Tibial artery (tissue), 4 donors: ENCODE measurements at regions not wholly inside any gene's neighbourhood (a gene's known extent, or its start where the extent isn't known, plus 50 kb on each side); places are given as distances from the start of the nearest gene placed in this dataset.

Experiments
- DNase-seq, 2 donors: peaks; one replicate each; pipeline ENCODE4 v3.0.0-alpha.2; 2019
- H3K27ac ChIP-seq, 2 donors: fragments of 200-600 bp; sonication (generic) in 1 of 2; 1 replicate in 1 of 2; 2 replicates in 1 of 2; pipeline ENCODE4 v1.5.1; 2018 to 2019; ENCODE audit warnings: mild to moderate bottlenecking in 1 of 2
- H3K27me3 ChIP-seq, 2 donors: fragments of 200-600 bp; sonication (generic) in 1 of 2; one replicate each; pipeline versions ENCODE4 v1.5.1 to v1.6.0; 2016 to 2019
- H3K36me3 ChIP-seq, 3 donors: fragments of 200-600 bp; sonication (generic) in 2 of 3; one replicate each; pipeline ENCODE4 v1.5.1; 2016 to 2019; ENCODE audit warnings: mild to moderate bottlenecking in 2 of 3
- H3K4me1 ChIP-seq, 4 donors: fragments of 200-600 bp; sonication (generic) in 2 of 4; 1 replicate in 3 of 4; 2 replicates in 1 of 4; pipeline ENCODE4 v1.5.1; 2016 to 2019
- H3K4me3 ChIP-seq, 2 donors: fragments of 200-600 bp; sonication (generic) in 1 of 2; 1 replicate in 1 of 2; 2 replicates in 1 of 2; pipeline ENCODE4 v1.5.1; 2018 to 2019; ENCODE audit warnings: mild to moderate bottlenecking in 2 of 2
- H3K9me3 ChIP-seq, 3 donors: fragments of 200-600 bp; sonication (generic) in 1 of 3; one replicate each; pipeline ENCODE4 v1.5.1; 2016 to 2019
- intact Hi-C: fragments of 100-400 bp; cut with DNase I; formaldehyde crosslinking; loops from one replicate; pipeline ENCODE4 v1.15.0; 2023; ENCODE audit warnings: low total_unique reads
- TF ChIP-seq, protein P1 (sequence below), 2 experiments: fragments of 200-600 bp in 1 of 2; fragments of 450-650 bp in 1 of 2; IDR thresholded peaks; one replicate each; pipeline ENCODE4 v1.5.1; 2017 to 2019; ENCODE audit warnings: antibody characterized with exemption in 2 of 2, mild to moderate bottlenecking in 1 of 2, moderate library complexity in 1 of 2

DNA sequence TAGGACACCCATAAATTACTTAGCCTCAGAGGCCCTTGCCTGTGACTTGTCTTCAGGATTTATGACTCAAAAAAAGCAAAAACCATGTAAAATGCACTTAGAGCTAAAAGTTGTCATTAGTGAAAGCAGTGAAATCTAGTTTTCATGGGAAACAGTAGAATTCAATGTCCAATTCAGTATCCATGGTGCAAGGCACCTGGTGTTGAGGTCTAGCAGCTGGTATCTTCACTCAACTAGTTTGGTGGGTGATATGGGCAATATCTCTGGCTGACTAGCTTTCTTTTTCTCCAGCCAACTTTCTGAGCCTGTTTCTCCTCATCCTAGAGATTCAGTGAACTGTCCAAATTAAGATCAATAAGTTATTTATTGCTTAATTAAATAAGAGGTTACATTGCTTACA lies 229.8 kb upstream of the NDST4 start:
- H3K27ac ChIP-seq: no peak overlapping the region

DNA sequence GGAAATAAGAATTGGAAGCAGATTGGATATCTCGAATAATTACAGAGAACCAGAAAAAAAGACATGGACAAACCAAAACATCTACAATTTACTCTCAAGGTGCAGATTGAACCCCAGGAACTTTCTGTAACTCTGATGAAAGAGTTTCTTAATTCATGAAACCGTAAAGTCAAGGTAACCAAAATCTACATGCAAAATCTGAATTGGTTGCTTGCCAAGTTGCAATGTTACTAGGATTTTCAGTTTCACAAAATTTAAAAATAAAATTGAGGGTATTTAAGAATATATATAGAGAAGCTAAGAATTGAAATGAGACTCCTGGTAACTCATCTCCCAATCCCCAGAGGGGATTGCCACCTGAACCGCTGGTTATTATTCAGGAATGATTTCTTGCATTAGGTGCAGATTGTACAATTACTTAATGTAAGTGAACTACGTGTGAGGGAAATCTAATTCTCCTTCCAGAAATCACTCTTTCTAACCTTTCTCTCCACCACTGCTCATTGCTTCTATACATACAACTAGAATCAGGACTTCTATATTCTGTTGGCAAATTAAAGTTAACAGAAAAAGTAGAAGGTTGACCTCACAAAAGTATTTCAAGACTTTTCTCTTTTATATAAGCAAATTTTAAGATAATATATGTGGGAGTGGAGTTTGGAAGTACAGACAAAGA lies 221.5 kb upstream of the NDST4 start:
- no peaks in the 10 kb centered on the region for H3K27me3 ChIP-seq
- DNase-seq: no peak
- H3K36me3 ChIP-seq: no peaks in the 10 kb centered on the region
- intact Hi-C loops: no loop called here
- no peak overlapping the region for H3K4me3 ChIP-seq
- no peak overlapping the region for H3K27ac ChIP-seq
- TF ChIP-seq, protein P1, sequence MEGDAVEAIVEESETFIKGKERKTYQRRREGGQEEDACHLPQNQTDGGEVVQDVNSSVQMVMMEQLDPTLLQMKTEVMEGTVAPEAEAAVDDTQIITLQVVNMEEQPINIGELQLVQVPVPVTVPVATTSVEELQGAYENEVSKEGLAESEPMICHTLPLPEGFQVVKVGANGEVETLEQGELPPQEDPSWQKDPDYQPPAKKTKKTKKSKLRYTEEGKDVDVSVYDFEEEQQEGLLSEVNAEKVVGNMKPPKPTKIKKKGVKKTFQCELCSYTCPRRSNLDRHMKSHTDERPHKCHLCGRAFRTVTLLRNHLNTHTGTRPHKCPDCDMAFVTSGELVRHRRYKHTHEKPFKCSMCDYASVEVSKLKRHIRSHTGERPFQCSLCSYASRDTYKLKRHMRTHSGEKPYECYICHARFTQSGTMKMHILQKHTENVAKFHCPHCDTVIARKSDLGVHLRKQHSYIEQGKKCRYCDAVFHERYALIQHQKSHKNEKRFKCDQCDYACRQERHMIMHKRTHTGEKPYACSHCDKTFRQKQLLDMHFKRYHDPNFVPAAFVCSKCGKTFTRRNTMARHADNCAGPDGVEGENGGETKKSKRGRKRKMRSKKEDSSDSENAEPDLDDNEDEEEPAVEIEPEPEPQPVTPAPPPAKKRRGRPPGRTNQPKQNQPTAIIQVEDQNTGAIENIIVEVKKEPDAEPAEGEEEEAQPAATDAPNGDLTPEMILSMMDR (IDR thresholded peaks at IDR 0.05): no peak
- H3K9me3 ChIP-seq: no peaks in the 10 kb centered on the region
- H3K4me1 ChIP-seq: no peaks in the 10 kb centered on the region

More for the DNA sequence above, 229.8 kb upstream of the NDST4 start:
- intact Hi-C loops: no loop called here
- Histone ChIP-seq H3K27me3 (no peaks in the 10 kb centered on the region), H3K9me3 (no peaks in the 10 kb centered on the region), H3K4me1 (no peaks in the 10 kb centered on the region), H3K36me3 (no peaks in the 10 kb centered on the region), H3K4me3 (no peak overlapping the region)
- no peak for DNase-seq
- TF ChIP-seq, protein P1 (IDR thresholded peaks at IDR 0.05): no peak

DNA sequence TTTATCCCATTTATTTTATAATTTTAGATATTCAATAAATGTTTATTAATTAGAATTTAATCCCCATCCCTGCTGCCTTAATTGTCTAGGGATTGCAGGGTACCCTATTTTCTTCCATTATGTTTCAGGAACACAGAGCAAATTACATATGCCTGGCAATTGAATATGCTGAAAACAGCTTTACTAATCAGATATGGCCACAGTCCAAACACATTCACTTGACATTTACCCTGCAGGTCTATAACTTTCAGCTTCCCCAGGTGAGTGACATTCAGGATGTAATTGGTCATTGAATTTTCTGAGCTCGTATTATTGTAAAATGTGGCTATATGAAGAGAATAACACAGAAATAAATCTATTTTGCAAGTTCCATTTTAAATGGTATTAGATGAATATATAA lies 218.7 kb upstream of the NDST4 start:
- no peak for DNase-seq
- Histone ChIP-seq H3K36me3 (no peaks in the 10 kb centered on the region), H3K27ac (no peak overlapping the region), H3K27me3 (no peaks in the 10 kb centered on the region), H3K4me3 (no peak overlapping the region), H3K4me1 (no peaks in the 10 kb centered on the region), H3K9me3 (no peaks in the 10 kb centered on the region)
- TF ChIP-seq, protein P1 (IDR thresholded peaks at IDR 0.05): no peak
- intact Hi-C loops: no loop called here

DNA sequence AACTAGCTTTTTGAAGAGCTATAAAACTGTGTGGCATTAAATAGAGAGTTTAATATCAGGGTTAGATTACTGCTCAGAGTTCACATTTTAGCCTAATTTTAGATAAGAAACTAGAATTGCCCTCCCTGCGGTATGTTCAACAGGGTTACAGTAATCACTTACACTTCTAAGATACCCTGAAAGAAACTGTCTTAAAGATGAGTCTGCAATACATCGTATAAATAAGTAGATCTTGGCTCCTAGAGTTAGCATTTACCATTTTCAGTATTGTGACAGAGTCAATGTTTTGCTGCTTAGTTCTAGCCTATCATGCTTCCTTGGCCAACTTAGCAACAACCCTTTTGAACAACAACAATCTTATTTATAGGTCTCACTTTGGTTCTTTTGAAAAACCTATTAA lies 217.8 kb upstream of the NDST4 start:
- H3K27me3 ChIP-seq: no peaks in the 10 kb centered on the region
- intact Hi-C loops: no loop called here
- no peaks in the 10 kb centered on the region for H3K4me1 ChIP-seq
- no peaks in the 10 kb centered on the region for H3K36me3 ChIP-seq
- H3K27ac ChIP-seq: no peak overlapping the region
- no peak for DNase-seq
- TF ChIP-seq, protein P1 (IDR thresholded peaks at IDR 0.05): no peak
- H3K4me3 ChIP-seq: no peak overlapping the region
- no peaks in the 10 kb centered on the region for H3K9me3 ChIP-seq

DNA sequence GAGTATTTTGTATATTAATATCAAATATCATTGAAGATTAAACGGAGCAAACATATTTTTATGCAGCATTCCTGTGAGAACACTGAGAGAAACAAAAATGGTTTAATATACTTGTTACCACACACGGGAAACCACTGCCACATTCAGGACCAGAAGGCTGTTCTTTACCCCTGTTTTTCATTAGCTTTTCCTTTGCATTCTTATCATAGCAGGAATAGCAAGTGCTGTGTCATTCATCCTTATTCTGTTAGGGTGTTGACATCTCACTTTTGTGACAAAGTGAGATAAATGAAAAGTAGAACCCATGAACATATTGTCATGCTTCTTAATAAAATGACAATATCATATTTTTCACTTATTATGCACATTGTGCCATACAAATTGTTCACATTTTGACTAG lies 212.4 kb upstream of the NDST4 start:
- Histone ChIP-seq H3K27me3 (no peaks in the 10 kb centered on the region), H3K4me3 (no peak overlapping the region), H3K4me1 (no peaks in the 10 kb centered on the region), H3K27ac (no peak overlapping the region), H3K9me3 (no peaks in the 10 kb centered on the region), H3K36me3 (no peaks in the 10 kb centered on the region)
- intact Hi-C loops: no loop called here
- TF ChIP-seq, protein P1 (IDR thresholded peaks at IDR 0.05): no peak
- DNase-seq: no peak
